Stimulated activated naive B cell treated with anti-CD40 and anti-IgM and Interleukin-4, amounts not matched to agents 10 μg/mL and 1 μg/mL and 100 μg/mL, for 72 hours (primary cell): ENCODE measurements at regions not wholly inside any gene's neighbourhood (a gene's known extent, or its start where the extent isn't known, plus 50 kb on each side); places are given as distances from the start of the nearest gene placed in this dataset.

ENCODE experiments used
- ATAC-seq, 2 donors: fragments of 150-1000 bp; cut with Tn5 transposase; replicated peaks; 2 replicates each; pipeline ENCODE4 v1.10.0; 2021; ENCODE audit warnings: moderate library complexity in 1 of 2
- DNase-seq: peaks from one replicate; pipeline ENCODE4 v3.0.0; 2021
- H3K27ac Mint-ChIP-seq: one replicate; pipeline ENCODE4 v1.8.0; 2022; ENCODE audit warnings: mild to moderate bottlenecking, mixed read lengths
- H3K27me3 Mint-ChIP-seq, 2 donors: one replicate each; pipeline ENCODE4 v1.8.0; 2022; ENCODE audit warnings: mixed read lengths in 2 of 2
- H3K36me3 Mint-ChIP-seq, 2 donors: one replicate each; pipeline ENCODE4 v1.8.0; 2022; ENCODE audit warnings: mixed read lengths in 2 of 2, mild to moderate bottlenecking in 1 of 2
- H3K4me1 Mint-ChIP-seq, 2 donors: one replicate each; pipeline ENCODE4 v1.8.0; 2022; ENCODE audit warnings: mixed read lengths in 2 of 2, mild to moderate bottlenecking in 1 of 2
- H3K4me3 Mint-ChIP-seq, 2 donors: one replicate each; pipeline ENCODE4 v1.8.0; 2022; ENCODE audit warnings: mild to moderate bottlenecking in 2 of 2, mixed read lengths in 2 of 2, moderate library complexity in 1 of 2
- H3K9me3 Mint-ChIP-seq, 2 donors: one replicate each; pipeline ENCODE4 v1.8.0; 2022; ENCODE audit warnings: mixed read lengths in 2 of 2, mild to moderate bottlenecking in 1 of 2

DNA sequence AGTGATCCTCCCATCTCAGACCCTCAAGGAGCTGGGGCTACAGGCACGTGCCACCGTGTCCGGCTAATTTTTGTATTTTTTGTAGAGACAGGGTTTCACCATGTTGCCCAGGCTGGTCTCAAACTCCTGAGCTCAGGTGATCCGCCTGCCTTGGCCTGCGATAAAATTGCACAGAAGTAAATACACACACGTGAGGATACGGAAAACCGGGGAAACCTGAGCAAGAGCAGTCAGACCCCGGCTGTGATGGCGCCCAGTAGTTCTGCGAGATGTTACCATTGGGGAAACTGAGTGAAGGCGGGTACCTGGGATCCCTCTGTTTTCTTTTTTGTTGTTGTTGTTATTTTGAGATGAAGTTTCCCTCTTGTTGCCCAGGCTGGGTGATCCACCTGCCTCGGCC lies 114.9 kb downstream of the C9orf50 start:
- Mint-ChIP-seq H3K4me3 (no peak overlapping the region), H3K9me3 (no peaks in the 10 kb centered on the region), H3K36me3 (peaks cover 10 to 14% of the 10 kb centered on the region in 2 donors), H3K27ac (no peak overlapping the region), H3K4me1 (peaks cover 12 to 20% of the 10 kb centered on the region in 2 donors), H3K27me3 (peaks cover 21 to 25% of the 10 kb centered on the region in 2 donors)
- DNase-seq (no peak), ATAC-seq (no peak)

DNA sequence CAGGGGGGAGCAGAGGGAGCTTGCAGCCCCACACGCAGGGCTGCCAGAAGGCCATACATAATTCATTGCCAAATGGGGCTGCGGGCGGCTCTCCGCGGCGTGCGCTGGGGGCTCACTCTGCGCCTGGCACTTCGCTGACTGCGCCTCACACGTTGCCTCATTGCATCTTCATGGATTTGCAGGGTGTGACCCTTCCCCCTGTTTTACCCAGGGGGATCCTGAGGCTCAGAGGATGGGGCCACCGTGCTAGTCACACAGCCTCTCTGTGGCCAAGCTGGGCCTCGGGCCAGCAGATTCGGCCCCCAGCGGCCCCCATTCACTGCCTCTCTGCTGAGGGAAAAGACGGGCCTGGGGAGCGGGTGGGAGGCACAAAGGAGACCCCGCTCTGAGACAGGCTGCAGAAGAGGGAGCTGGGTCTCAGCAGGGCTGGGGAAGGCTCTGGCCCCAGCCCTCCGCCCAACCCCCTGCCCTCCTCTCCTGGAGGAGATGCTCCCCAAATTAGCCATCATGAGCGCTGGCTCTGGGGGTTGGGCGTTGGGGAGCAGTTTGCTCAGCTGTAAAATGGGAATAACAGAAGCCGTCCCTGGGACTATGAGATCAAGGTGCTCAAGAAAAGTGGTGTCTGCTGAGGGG lies 115.5 kb downstream of the C9orf50 start:
- H3K9me3 Mint-ChIP-seq: no peaks in the 10 kb centered on the region
- no peak overlapping the region for H3K4me3 Mint-ChIP-seq
- DNase-seq (no peak), ATAC-seq (no peak)
- H3K27ac Mint-ChIP-seq: no peak overlapping the region
- H3K27me3 Mint-ChIP-seq: peaks cover 14 to 25% of the 10 kb centered on the region in 2 donors
- peaks cover 13 to 14% of the 10 kb centered on the region in 2 donors for H3K36me3 Mint-ChIP-seq
- peaks cover 12 to 20% of the 10 kb centered on the region in 2 donors for H3K4me1 Mint-ChIP-seq

DNA sequence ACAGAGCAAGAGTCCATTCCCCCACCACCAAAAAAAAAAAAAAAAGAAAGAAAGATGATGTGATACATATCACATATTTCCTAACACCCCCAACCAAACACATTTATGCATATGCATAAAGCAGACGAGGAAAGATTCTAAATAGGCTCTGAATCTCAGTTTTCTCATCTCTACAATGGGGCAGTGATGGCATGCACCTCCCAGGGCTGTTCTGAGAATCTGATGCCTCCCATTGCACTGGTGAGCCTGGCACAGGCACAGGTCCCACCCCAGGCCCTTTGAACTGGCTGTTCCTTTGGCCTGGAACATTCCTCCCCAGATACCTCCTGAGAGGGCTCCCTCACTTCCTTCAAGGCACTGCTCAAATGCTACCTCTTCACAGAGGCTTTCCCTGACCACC lies 116.5 kb downstream of the C9orf50 start:
- no peak overlapping the region for H3K27ac Mint-ChIP-seq
- ATAC-seq: peak in 1 of 2 donors; percentile 34
- H3K36me3 Mint-ChIP-seq: peaks cover 13 to 14% of the 10 kb centered on the region in 2 donors
- no peaks in the 10 kb centered on the region for H3K9me3 Mint-ChIP-seq
- H3K27me3 Mint-ChIP-seq: peaks cover 7 to 23% of the 10 kb centered on the region in 2 donors
- peaks cover 12 to 20% of the 10 kb centered on the region in 2 donors for H3K4me1 Mint-ChIP-seq
- no peak for DNase-seq
- H3K4me3 Mint-ChIP-seq: no peak overlapping the region

DNA sequence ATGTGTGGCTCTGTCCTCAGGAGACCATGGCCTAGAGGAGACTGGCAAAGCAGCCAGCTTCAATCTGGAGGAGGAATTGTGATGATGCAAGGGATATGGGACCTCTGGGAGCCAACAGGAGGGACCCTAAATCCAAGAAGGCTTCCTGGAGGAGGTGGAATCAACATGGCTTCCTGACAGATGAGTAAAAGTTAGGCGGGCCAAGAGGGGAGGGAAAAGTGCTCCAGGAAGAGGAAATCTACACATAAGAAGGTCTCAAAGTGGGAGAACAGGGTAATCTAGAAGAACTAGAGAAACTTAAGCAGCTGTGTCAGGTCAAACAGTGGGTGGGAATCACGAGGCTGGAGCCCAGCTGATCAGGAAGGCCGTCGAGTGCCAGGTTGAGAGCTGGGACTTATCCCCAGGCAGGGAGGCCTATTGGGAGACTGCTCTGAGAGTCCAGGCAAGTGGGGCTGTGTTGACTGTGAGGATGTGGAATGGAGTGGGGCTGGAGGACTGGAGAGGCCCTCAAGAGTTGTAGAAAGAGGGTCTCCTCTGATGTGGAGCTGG lies 119.1 kb downstream of the C9orf50 start:
- H3K36me3 Mint-ChIP-seq: peaks cover 13 to 14% of the 10 kb centered on the region in 2 donors
- peaks cover 2 to 7% of the 10 kb centered on the region in 2 donors for H3K27me3 Mint-ChIP-seq
- ATAC-seq: no peak
- peaks cover 15 to 22% of the 10 kb centered on the region in 2 donors for H3K4me1 Mint-ChIP-seq
- no peak overlapping the region for H3K4me3 Mint-ChIP-seq
- DNase-seq: no peak
- H3K27ac Mint-ChIP-seq: no peak overlapping the region
- H3K9me3 Mint-ChIP-seq: no peaks in the 10 kb centered on the region

DNA sequence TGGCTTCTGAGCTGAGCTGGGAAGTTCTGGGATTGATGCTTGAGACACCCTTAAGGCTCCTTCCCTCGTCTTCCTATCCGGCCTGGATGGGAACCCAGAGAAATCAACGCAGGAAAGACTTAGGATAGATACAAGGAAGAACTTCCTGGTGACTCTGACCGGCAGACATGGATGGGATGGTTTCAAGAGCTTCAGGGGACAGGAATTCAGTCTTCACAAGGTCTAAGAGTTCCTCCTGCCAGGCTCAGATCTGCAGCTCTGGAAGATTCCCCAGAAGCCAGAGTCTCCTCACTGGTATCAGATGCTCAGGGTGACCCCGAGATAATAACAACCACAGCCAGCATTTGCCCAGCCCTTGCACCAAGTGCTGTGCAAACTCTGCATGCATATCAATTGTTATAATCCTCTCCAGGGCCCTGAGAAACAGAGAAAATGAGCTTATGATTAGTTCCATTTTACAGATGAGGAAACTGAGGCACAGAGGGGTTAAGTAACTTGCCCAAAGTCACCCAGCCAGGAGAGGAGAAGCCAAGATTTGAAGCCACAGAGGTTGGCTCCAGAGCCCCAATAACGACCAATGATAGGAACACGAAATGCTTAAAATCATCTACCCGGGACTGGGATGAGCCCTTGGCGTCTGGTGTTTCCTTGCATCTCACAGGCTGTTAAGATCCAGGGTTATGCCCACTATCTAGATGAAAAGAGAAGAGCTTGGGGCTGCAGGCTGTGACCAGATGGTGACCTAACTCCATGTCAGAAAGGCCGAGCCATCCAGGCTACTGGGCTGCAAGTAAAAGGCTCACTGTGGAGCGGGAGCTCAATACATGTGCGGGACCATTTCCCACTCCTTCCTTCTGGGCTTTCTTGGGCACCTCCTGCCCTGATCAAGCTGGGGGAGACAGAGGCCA lies 119.8 kb downstream of the C9orf50 start:
- H3K27me3 Mint-ChIP-seq: peaks cover 6 to 9% of the 10 kb centered on the region in 2 donors
- ATAC-seq (no peak), DNase-seq (no peak)
- H3K9me3 Mint-ChIP-seq: no peaks in the 10 kb centered on the region
- no peak overlapping the region for H3K27ac Mint-ChIP-seq
- H3K4me1 Mint-ChIP-seq: peaks cover 17 to 29% of the 10 kb centered on the region in 2 donors
- no peak overlapping the region for H3K4me3 Mint-ChIP-seq
- H3K36me3 Mint-ChIP-seq: peaks cover 13 to 14% of the 10 kb centered on the region in 2 donors

DNA sequence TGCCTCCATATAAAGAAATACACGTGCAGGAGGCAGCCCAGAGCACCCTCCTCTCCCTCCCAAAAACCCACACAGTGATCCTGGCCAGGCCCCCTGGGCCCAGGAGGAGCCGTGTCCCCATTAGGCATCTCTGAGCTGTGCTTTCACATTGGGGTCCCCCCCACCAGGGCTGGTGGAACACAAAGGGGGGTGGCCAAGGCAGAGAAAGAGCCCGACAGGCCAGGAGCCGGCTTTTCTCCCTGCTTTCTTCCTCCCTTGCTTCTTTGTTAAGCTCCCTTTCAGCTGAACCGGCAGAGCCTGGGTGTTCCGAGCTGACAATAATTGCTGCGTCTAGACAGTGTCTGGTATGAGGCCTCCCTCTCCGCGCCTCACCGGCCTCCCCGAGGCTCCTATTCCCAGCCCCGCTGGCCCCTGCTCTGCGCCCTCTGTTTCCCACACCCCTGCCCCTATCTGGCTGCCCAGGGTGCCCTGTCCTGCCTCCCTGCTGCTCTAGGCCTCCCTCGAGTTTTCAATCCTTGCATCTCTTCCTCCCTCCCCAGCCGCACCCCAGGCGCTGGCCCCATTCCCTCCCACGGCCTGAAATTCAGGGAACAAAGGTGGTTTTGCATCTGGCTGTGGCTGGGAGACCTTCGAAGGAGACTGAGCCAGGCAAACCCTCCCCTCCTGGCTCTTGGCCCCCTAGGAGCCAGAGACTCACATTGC lies 120.6 kb downstream of the C9orf50 start:
- peaks cover 19 to 35% of the 10 kb centered on the region in 2 donors for H3K4me1 Mint-ChIP-seq
- H3K9me3 Mint-ChIP-seq: no peaks in the 10 kb centered on the region
- ATAC-seq (no peak), DNase-seq (no peak)
- H3K4me3 Mint-ChIP-seq: no peak overlapping the region
- peaks cover 6 to 10% of the 10 kb centered on the region in 2 donors for H3K27me3 Mint-ChIP-seq
- H3K27ac Mint-ChIP-seq: no peak overlapping the region
- peaks cover 13 to 16% of the 10 kb centered on the region in 2 donors for H3K36me3 Mint-ChIP-seq

DNA sequence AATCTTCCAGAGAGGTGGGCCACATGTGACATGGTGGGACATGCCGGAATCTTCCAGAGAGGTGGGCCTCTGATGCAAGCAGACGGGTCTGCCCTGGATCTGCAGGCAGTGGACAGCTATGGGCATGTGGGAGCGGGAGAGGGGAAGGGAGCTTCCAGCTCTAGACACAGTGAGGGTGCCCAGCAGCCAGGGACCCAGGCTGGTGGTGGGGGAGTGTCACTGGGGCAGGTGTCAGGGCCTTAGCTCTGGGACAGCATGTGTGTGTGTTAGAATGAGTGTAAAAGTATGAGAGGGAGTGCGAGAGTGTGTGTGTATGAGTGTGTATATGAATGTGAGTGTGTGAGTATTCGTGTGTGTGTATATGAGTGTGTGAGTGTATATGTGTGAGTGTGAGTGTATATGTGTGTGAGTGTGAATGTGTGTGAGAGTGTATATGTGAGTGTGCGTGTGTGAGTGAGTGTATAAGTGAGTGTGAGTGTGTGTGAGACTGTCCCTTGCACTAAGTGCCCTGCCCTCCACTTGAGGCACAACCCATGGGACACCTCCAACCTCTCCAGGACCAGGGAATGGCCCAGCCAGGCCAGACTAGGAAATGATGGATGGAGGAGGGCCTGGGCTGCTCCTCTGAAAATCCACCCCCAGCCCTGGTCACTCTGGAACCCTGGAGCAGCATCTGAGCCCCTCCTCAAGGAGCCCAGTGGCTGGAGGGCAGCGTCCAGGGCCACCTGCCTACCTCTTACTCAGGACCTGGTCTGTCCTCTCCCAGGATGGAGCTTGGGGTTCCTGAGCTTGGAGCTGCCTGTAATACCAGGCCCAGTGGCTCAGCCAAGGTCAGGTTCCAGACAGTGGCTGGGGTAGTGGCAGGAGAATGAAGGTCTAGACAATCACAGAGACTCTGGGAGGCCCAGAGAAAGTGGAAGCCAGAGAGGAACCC lies 122.2 kb downstream of the C9orf50 start:
- Mint-ChIP-seq H3K4me1 (peaks cover 17 to 31% of the 10 kb centered on the region in 2 donors), H3K4me3 (no peak overlapping the region), H3K36me3 (peaks cover 11 to 13% of the 10 kb centered on the region in 2 donors), H3K9me3 (no peaks in the 10 kb centered on the region), H3K27me3 (peaks cover 11% of the 10 kb centered on the region in 2 donors), H3K27ac (no peak overlapping the region)
- DNase-seq (no peak), ATAC-seq (no peak)

DNA sequence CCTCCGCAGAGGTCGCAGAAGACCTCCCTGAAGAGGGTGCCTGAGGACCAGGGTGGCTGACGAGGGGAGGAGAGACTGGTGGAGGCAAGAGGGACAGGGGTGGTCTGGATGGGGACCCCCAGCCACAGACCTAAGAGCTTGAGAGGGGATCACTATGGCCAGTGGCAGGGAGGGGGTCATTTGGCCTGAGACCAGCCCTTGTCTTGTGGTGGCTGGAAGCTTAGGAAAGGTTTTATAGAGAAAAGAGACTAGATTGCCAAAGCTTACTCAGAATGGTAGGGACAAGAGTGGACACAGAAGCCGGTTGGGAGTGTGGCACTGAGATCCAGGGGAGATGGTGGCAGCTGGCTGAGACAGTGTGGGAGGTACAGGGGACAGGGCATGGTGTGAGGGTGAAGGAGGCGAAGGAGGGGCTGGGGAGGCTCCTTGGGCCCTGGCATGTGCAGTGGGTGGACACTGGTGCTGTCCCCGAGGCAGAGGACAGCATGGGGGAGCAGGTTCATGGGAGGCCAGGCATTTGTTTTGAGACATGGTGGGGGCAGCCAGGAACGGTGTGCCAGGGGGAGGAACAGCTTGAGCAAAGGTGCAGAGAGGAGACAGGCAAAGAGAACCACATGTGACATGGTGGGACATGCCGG lies 123.0 kb downstream of the C9orf50 start:
- no peak overlapping the region for H3K4me3 Mint-ChIP-seq
- H3K36me3 Mint-ChIP-seq: peaks cover 12 to 21% of the 10 kb centered on the region in 2 donors
- DNase-seq (no peak), ATAC-seq (no peak)
- H3K27me3 Mint-ChIP-seq: peaks cover 17% of the 10 kb centered on the region in 2 donors
- H3K27ac Mint-ChIP-seq: no peak overlapping the region
- H3K4me1 Mint-ChIP-seq: peaks cover 18 to 23% of the 10 kb centered on the region in 2 donors
- H3K9me3 Mint-ChIP-seq: no peaks in the 10 kb centered on the region

DNA sequence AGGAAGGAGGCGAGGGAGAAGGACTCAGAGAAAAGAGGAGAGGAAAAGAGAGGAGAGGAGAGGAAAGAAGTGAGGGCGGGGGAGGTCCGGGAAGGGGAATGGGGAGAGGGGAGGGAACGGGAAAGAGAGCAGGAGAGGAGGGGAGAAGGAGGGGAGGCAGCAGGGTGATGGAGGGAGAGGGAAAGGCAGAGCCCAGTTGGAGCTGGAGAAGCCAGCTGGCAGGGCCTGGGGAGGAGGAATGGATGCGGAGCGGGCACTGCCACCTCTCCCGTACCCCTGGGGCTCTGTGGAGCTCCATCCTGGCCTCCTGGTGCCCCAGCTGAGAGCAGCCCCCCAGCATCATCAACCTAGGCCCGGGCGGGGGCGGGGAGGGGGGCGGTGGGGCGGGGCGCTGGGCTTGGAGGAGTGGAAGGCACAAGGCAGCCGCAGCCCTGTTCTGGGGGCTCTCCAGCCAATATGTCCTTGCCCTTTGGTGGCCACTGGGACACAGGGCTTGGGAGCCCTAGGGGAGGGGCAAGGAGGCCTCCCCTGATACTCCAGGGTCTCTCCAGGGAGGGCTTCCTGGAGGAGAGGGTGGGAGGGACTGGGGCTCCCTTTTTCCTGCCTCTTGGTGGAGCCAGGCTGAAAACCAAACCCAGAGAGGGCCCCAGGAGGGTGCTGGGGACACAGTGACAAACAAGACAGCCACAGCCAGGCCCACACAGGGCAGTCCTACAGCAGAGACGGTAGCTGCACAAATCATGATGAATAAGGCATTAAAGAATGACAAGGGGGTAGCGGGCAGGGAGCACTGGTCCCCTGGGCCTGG lies 123.7 kb downstream of the C9orf50 start:
- ATAC-seq (no peak), DNase-seq (no peak)
- H3K9me3 Mint-ChIP-seq: no peaks in the 10 kb centered on the region
- peaks cover 15 to 19% of the 10 kb centered on the region in 2 donors for H3K4me1 Mint-ChIP-seq
- H3K36me3 Mint-ChIP-seq: peaks cover 11 to 28% of the 10 kb centered on the region in 2 donors
- peak overlapping the region; percentile 76 to 79 for H3K4me3 Mint-ChIP-seq
- peak overlapping the region; percentile 85 for H3K27ac Mint-ChIP-seq
- H3K27me3 Mint-ChIP-seq: peaks cover 17 to 19% of the 10 kb centered on the region in 2 donors

DNA sequence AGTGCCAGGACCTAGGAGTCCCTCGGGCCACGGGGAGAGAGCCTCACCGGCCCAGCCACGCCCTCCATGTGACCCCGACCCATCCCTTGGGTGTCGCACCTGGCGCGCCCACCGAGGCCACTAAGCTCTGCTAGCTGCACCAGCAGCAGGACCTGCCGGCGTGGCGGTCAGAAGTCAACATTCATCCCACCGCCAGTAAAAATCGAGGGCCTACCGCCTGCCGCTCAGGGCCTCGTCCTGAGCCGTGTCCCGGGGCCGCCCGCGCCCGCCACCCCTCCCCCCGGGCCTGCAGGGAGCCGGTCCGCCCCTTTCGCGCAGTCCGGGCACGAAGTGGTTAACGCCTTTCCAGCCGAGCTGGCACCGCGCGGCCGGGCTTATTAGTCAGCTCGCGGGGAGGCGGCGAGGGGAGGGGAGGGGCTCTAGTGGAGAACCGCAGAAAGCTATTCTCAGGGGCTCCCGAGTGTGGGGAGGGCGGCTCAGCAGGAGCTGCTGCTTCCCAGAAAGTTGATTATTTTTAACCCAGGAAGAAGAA lies 124.4 kb downstream of the C9orf50 start:
- DNase-seq: peak; percentile 50
- Mint-ChIP-seq H3K27me3 (peaks cover 17 to 22% of the 10 kb centered on the region in 2 donors), H3K27ac (peak overlapping the region; percentile 85), H3K4me1 (peaks cover 15 to 19% of the 10 kb centered on the region in 2 donors), H3K4me3 (peak overlapping the region; percentile 76 to 79), H3K9me3 (no peaks in the 10 kb centered on the region), H3K36me3 (peaks cover 15 to 28% of the 10 kb centered on the region in 2 donors)
- ATAC-seq: peak; percentile 82 to 83

DNA sequence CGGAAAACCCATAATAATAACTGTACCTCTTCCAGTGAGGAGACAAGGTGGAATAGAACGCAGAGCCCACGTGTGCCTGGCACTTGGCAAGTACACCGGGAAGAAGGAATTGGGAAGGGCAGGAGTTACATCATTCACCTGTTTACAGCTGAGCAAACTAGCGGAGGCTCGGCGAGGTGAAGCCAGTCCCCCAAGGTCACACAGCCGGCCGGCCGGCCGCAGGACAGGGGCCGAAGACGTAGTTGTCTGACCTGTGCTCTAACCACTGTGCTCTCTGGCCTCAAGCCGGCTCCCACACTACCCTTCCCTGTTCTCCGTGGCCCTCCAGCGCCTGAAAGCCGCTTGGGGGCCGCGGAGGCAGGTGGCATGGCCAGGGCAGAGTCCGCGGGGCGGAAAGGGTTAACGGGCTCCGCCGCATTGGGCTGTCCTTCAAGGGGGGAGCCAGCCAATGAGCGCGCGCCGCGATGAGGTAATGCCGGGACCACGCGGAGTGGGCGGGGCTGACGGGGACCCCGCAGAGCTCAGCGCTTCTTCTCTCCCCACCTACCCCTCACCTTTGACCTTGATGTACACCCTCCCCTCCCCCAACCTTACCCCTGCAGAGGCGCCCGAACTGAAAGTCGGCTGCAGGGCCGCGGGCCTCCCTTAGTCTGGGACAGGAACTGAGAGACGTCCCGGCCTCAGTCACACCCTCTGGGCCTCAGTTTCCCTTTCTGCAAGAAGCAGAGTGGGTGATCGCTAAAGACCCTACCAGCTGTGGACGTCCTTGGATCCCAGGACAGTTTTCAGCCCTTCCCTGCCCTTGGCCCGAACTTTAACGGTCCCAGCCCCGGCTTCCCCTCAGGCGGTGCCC lies 125.1 kb downstream of the C9orf50 start:
- Mint-ChIP-seq H3K36me3 (peaks cover 22 to 34% of the 10 kb centered on the region in 2 donors), H3K4me1 (peaks cover 17 to 26% of the 10 kb centered on the region in 2 donors), H3K4me3 (peak overlapping the region; percentile 76 to 79), H3K27me3 (peaks cover 17 to 22% of the 10 kb centered on the region in 2 donors), H3K27ac (peak overlapping the region; percentile 38), H3K9me3 (no peaks in the 10 kb centered on the region)
- ATAC-seq (peak; percentile 82 to 88), DNase-seq (peak; percentile 70)
